Activated T-cell treated with anti-CD3 and anti-CD28 coated beads, Interleukin-2, amount 50 U/mL, for 24 hours (primary cell): ENCODE measurements at regions not wholly inside any gene's neighbourhood (a gene's known extent, or its start where the extent isn't known, plus 50 kb on each side); places are given as distances from the start of the nearest gene placed in this dataset.
"Not testable (repeated sequence)": the region's sequence is repeated elsewhere in the genome, so short reads cannot be mapped to it uniquely, and the experiment has no call there.

ENCODE experiments used
- DNase-seq: peaks from one replicate; pipeline ENCODE4 v3.0.0-alpha.2; 2020
- H3K27ac Mint-ChIP-seq: 2 replicates; pipeline ENCODE4 v1.8.0; 2020; ENCODE audit warnings: mild to moderate bottlenecking, mixed read lengths
- H3K27me3 Mint-ChIP-seq: 2 replicates; pipeline ENCODE4 v1.8.0; 2020; ENCODE audit warnings: mixed read lengths
- H3K36me3 Mint-ChIP-seq: 2 replicates; pipeline ENCODE4 v1.8.0; 2020; ENCODE audit warnings: low read depth, mixed read lengths
- H3K4me1 Mint-ChIP-seq: 2 replicates; pipeline ENCODE4 v1.8.0; 2020; ENCODE audit warnings: low read depth, mixed read lengths
- H3K4me3 Mint-ChIP-seq: 2 replicates; pipeline ENCODE4 v1.8.0; 2020; ENCODE audit warnings: mild to moderate bottlenecking, moderate library complexity, mixed read lengths
- H3K9me3 Mint-ChIP-seq: 2 replicates; pipeline ENCODE4 v1.8.0; 2020; ENCODE audit warnings: mixed read lengths

DNA sequence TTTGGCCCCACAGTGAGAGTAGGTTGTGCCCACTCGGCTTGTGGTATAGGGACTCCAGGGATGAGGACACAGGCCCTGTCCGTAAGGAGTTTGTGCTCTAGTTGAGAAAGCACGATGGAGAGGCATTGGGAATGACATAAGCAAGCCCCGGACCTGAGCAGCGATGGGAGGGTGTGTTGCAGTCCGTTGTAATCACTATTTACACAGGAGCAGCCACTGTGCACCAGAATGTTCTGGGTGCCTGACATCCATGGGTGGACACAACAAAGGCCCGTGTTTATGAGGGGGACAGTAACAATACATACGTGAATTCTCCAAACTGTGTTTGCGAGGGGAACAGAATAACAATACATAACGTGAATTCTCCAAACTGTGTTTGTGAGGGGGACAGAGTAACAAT lies 86.8 kb downstream of the NPIPB11 start:
- Mint-ChIP-seq H3K4me1 (peaks cover 21% of the 10 kb centered on the region), H3K27me3 (no peaks in the 10 kb centered on the region), H3K4me3 (no peak overlapping the region), H3K9me3 (no peaks in the 10 kb centered on the region), H3K27ac (no peak overlapping the region), H3K36me3 (no peaks in the 10 kb centered on the region)
- DNase-seq, result no peak

GRCh38 chr16:29318561-29318968 lies 87.9 kb downstream of the NPIPB11 start:
- not testable (repeated sequence) for H3K9me3 Mint-ChIP-seq, DNase-seq, H3K36me3 Mint-ChIP-seq, H3K4me3 Mint-ChIP-seq, H3K27ac Mint-ChIP-seq, H3K27me3 Mint-ChIP-seq
- H3K4me1 Mint-ChIP-seq, result peaks cover 15% of the 10 kb centered on the region

DNA sequence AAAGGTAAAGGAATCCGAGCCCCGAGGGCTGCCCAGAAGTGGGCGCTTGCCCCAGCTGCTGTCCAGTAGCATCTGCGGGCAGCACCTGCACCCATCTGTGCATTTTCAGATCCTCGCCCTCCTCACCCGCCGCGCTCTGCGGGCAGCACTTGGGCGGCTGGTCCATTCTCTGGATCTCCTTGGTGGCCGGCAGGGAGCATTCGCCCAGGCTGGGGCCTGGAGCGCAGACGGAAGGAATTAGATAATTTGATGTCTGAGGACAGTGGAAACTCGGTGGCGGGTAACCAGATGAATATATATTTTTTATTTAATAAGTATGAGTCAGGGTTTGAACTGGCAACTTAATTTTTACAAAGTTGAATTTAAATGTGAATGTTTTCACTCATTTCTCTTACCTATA lies 88.5 kb downstream of the NPIPB11 start:
- no peaks in the 10 kb centered on the region for H3K27me3 Mint-ChIP-seq
- no peak overlapping the region for H3K4me3 Mint-ChIP-seq
- H3K27ac Mint-ChIP-seq, result no peak overlapping the region
- H3K36me3 Mint-ChIP-seq, result no peaks in the 10 kb centered on the region
- H3K9me3 Mint-ChIP-seq, result no peaks in the 10 kb centered on the region
- DNase-seq, result no peak
- H3K4me1 Mint-ChIP-seq, result peaks cover 15% of the 10 kb centered on the region

DNA sequence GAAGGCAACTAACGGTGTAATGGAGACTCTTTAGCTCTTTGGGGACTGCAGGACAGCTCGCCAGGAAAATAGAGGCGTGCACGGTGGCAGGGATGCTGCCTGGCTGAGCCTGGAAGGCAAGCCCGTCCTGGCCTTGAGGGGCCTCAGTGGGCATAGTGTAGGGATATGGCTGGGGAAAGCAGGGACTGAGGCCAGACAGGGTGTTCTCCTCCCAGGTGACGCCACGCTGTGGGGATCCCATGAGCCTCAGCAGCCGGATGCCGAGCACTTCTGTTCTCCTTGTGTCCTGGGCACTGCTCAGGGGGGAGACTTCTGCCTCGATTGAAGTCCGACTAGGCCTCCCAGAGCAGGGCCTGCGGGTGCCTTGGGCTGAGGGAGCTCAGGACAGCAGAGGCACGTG lies 89.2 kb downstream of the NPIPB11 start:
- H3K9me3 Mint-ChIP-seq, result no peaks in the 10 kb centered on the region

GRCh38 chr16:29316761-29317183 lies 89.7 kb downstream of the NPIPB11 start:
- H3K4me3 Mint-ChIP-seq, result no peak overlapping the region
- H3K36me3 Mint-ChIP-seq, result no peaks in the 10 kb centered on the region
- H3K27me3 Mint-ChIP-seq, result no peaks in the 10 kb centered on the region
- H3K9me3 Mint-ChIP-seq, result no peaks in the 10 kb centered on the region
- DNase-seq, result no peak
- peaks cover 15% of the 10 kb centered on the region for H3K4me1 Mint-ChIP-seq
- no peak overlapping the region for H3K27ac Mint-ChIP-seq

More for the DNA sequence above, 89.2 kb downstream of the NPIPB11 start:
- Mint-ChIP-seq H3K36me3 (no peaks in the 10 kb centered on the region), H3K4me1 (peaks cover 15% of the 10 kb centered on the region), H3K27ac (no peak overlapping the region), H3K27me3 (no peaks in the 10 kb centered on the region), H3K4me3 (no peak overlapping the region)
- no peak for DNase-seq

GRCh38 chr16:29315916-29316517 lies 90.5 kb downstream of the NPIPB11 start:
- Mint-ChIP-seq H3K9me3 (no peaks in the 10 kb centered on the region), H3K27ac (no peak overlapping the region), H3K27me3 (no peaks in the 10 kb centered on the region), H3K4me3 (no peak overlapping the region), H3K36me3 (no peaks in the 10 kb centered on the region), H3K4me1 (peaks cover 15% of the 10 kb centered on the region)
- DNase-seq, result no peak

DNA sequence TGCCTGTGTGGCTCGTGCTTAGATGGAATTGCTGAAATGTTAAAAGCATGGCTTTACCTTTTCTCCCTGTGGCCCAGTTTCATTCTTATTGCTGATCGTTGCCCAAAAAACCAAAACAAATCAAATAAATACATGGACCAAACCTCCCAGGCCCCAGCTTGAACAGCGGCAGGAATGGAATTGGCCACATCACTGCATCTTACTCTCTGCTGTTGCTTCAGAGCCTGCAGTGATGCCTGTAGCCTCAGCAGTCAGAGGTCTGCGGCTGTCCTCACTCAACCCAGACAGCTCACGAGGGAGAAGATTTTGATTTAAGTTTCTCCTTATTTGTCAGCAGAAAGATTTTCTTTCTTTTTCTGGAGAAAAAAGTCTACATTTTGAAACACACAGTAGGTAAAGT lies 91.5 kb downstream of the NPIPB11 start:
- Mint-ChIP-seq H3K4me1 (peaks cover 15% of the 10 kb centered on the region), H3K27ac (no peak overlapping the region), H3K9me3 (no peaks in the 10 kb centered on the region), H3K27me3 (no peaks in the 10 kb centered on the region), H3K4me3 (no peak overlapping the region), H3K36me3 (no peaks in the 10 kb centered on the region)
- no peak for DNase-seq

DNA sequence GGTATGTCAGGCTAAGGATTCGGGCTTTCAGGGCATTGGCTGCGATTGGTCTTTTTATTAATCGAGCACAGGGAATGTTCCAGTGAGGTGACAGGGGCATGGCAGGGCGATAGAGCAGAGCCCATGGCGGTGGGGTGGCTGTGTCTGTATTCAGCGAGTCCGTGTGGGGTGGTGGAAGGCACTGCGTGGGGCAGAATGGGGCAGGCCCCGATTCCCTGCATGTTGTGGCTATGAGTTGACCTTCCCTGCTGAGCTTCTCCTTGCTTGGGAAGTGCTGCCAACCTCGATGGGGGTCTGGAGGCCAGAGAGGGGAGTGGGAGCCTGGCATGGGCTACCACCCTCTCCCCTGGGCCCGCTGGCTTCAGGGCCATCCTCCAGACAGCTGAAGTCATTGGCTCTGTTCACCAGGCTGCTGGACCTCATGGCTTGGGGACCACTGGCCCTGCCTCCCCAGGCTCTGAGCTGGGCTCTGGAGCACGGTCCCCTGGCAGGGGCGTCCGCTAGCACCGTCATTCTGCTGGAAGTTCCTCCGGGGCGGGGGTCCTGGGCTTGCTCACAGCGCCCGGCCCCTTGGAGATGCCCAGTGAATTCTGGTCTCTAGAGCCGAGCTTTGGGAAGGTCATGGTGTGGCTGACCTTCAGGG lies 92.1 kb downstream of the NPIPB11 start:
- H3K36me3 Mint-ChIP-seq, result no peaks in the 10 kb centered on the region
- no peak overlapping the region for H3K4me3 Mint-ChIP-seq
- no peaks in the 10 kb centered on the region for H3K27me3 Mint-ChIP-seq
- DNase-seq, result no peak
- no peak overlapping the region for H3K27ac Mint-ChIP-seq
- no peaks in the 10 kb centered on the region for H3K9me3 Mint-ChIP-seq
- H3K4me1 Mint-ChIP-seq, result peaks cover 15% of the 10 kb centered on the region

GRCh38 chr16:29313559-29314048 lies 92.9 kb downstream of the NPIPB11 start:
- DNase-seq, result no peak
- H3K27ac Mint-ChIP-seq, result no peak overlapping the region
- H3K4me1 Mint-ChIP-seq, result peaks cover 11% of the 10 kb centered on the region
- no peaks in the 10 kb centered on the region for H3K36me3 Mint-ChIP-seq
- H3K9me3 Mint-ChIP-seq, result no peaks in the 10 kb centered on the region
- H3K4me3 Mint-ChIP-seq, result no peak overlapping the region
- H3K27me3 Mint-ChIP-seq, result no peaks in the 10 kb centered on the region

- no peaks in the 10 kb centered on the region for H3K36me3 Mint-ChIP-seq
These were observed 93.5 kb downstream of the NPIPB11 start for GRCh38 chr16:29312835-29313558.

DNA sequence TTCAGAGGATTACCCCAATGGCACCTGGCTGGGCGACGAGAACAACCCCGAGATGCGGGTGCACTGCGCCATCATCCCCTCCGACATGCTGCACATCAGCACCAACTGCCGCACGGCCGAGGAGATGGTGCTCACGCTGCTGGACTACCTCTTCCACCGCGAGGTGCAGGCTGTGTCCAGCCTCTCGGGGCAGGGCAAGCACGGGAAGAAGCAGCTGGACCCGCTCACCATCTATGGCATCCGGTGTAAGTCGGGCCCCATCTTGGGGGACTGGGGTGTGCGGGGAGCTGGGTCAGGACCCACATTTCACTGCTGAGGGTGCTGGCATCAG lies 94.2 kb downstream of the NPIPB11 start:
- H3K27ac Mint-ChIP-seq, H3K27me3 Mint-ChIP-seq, DNase-seq, H3K4me1 Mint-ChIP-seq, H3K9me3 Mint-ChIP-seq, H3K36me3 Mint-ChIP-seq, H3K4me3 Mint-ChIP-seq: not testable (repeated sequence)

More at GRCh38 chr16:29312835-29313558, 93.5 kb downstream of the NPIPB11 start:
- H3K4me3 Mint-ChIP-seq, result no peak overlapping the region
- no peaks in the 10 kb centered on the region for H3K9me3 Mint-ChIP-seq
- DNase-seq, result no peak
- no peaks in the 10 kb centered on the region for H3K27me3 Mint-ChIP-seq
- peaks cover 6% of the 10 kb centered on the region for H3K4me1 Mint-ChIP-seq
- no peak overlapping the region for H3K27ac Mint-ChIP-seq

GRCh38 chr16:29311461-29312344 lies 94.8 kb downstream of the NPIPB11 start:
- no peaks in the 10 kb centered on the region for H3K27me3 Mint-ChIP-seq
- H3K4me1 Mint-ChIP-seq, result peaks cover 2% of the 10 kb centered on the region
- no peak overlapping the region for H3K4me3 Mint-ChIP-seq
- H3K9me3 Mint-ChIP-seq, result no peaks in the 10 kb centered on the region
- H3K27ac Mint-ChIP-seq, result no peak overlapping the region
- H3K36me3 Mint-ChIP-seq, result no peaks in the 10 kb centered on the region
- no peak for DNase-seq

- Mint-ChIP-seq H3K36me3 (no peaks in the 10 kb centered on the region), H3K27ac (no peak overlapping the region), H3K4me3 (no peak overlapping the region), H3K4me1 (no peaks in the 10 kb centered on the region), H3K9me3 (no peaks in the 10 kb centered on the region), H3K27me3 (no peaks in the 10 kb centered on the region)
- no peak for DNase-seq
These were observed 95.6 kb downstream of the NPIPB11 start for GRCh38 chr16:29310852-29311314.

DNA sequence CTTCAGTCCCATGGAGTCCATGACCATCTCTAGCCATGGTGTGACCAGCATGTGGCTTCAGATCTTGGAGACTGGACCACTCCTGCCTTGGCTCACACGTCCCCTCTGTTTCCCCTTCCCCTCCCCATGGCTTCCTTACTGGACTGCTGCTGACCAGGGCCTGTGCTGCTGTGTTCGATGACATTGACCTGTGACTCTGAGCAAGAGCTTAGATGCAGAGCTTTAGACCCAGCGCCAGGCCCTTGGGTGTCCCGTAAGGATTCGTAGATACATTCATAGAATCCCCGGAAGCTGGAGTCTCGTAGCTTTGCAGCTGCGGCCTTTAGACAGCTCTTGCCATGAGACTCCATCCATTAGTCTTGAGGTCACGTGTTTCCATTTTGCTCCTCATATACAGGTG lies 96.3 kb downstream of the NPIPB11 start:
- H3K9me3 Mint-ChIP-seq, H3K4me3 Mint-ChIP-seq, H3K36me3 Mint-ChIP-seq, H3K4me1 Mint-ChIP-seq, H3K27me3 Mint-ChIP-seq, DNase-seq, H3K27ac Mint-ChIP-seq: not testable (repeated sequence)
